Activated CD4-positive, alpha-beta T cell treated with anti-CD3 and anti-CD28 coated beads, Interleukin-2, amount 10 ng/mL, durations not matched to agents 7 days and 5 days (primary cell): ENCODE measurements at regions not wholly inside any gene's neighbourhood (a gene's known extent, or its start where the extent isn't known, plus 50 kb on each side); places are given as distances from the start of the nearest gene placed in this dataset.

ENCODE experiments used
- CTCF ChIA-PET: fragments of 350-600 bp; sonication (Branson Sonifier 250); formaldehyde crosslinking; loops from one replicate; lab custom pipeline; 2021; ENCODE audit warnings: antibody characterized with exemption; lab: Charles Lee
- POLR2A ChIA-PET: fragments of 350-600 bp; sonication (Branson Sonifier 250); formaldehyde crosslinking; loops from one replicate; lab custom pipeline; 2021; ENCODE audit warnings: antibody characterized with exemption; lab: Charles Lee
- DNase-seq: peaks from one replicate; pipeline ENCODE4 v3.0.0-alpha.2; 2020
- H3K27ac Mint-ChIP-seq: one replicate; pipeline ENCODE4 v1.8.0; 2021; ENCODE audit warnings: mild to moderate bottlenecking, moderate library complexity, mixed read lengths
- H3K27me3 Mint-ChIP-seq: one replicate; pipeline ENCODE4 v1.8.0; 2021; ENCODE audit warnings: mixed read lengths
- H3K36me3 Mint-ChIP-seq: one replicate; pipeline ENCODE4 v1.8.0; 2021; ENCODE audit warnings: low read depth, mixed read lengths
- H3K4me1 Mint-ChIP-seq: one replicate; pipeline ENCODE4 v1.8.0; 2021; ENCODE audit warnings: mixed read lengths
- H3K4me3 Mint-ChIP-seq: one replicate; pipeline ENCODE4 v1.8.0; 2021; ENCODE audit warnings: mild to moderate bottlenecking, moderate library complexity, mixed read lengths
- H3K9me3 Mint-ChIP-seq: one replicate; pipeline ENCODE4 v1.8.0; 2021; ENCODE audit warnings: mixed read lengths

DNA sequence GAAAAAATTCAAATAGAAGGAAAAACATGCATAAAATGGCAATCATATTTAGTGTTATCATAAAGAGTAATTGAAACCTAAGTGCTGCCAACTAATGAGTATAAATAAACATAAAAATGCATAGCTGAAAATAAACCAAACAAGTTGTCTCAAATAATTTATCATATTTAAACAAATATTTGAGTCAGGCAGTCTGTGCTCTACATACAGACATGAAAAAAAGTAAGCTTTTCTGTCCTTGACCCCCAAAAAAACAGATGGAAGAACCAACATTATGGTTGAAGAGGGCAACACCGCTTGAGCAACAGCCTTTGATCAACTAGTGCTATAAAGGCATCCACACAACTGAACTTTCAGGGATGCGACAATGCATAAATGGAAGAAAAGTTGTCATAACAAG is 735.1 kb upstream of the MIR17HG start:
- H3K36me3 Mint-ChIP-seq, result no peaks in the 10 kb centered on the region
- CTCF ChIA-PET, result no interaction called here
- no peak overlapping the region for H3K4me3 Mint-ChIP-seq
- POLR2A ChIA-PET, result interaction anchor here (0.5 kb wide), 1 partner anchor 439 kb away, joined by 3 read pairs; no protein-coding TSS in a partner anchor
- H3K9me3 Mint-ChIP-seq, result peaks cover 11% of the 10 kb centered on the region
- no peaks in the 10 kb centered on the region for H3K4me1 Mint-ChIP-seq
- no peaks in the 10 kb centered on the region for H3K27me3 Mint-ChIP-seq
- H3K27ac Mint-ChIP-seq, result no peak overlapping the region
- DNase-seq, result no peak

DNA sequence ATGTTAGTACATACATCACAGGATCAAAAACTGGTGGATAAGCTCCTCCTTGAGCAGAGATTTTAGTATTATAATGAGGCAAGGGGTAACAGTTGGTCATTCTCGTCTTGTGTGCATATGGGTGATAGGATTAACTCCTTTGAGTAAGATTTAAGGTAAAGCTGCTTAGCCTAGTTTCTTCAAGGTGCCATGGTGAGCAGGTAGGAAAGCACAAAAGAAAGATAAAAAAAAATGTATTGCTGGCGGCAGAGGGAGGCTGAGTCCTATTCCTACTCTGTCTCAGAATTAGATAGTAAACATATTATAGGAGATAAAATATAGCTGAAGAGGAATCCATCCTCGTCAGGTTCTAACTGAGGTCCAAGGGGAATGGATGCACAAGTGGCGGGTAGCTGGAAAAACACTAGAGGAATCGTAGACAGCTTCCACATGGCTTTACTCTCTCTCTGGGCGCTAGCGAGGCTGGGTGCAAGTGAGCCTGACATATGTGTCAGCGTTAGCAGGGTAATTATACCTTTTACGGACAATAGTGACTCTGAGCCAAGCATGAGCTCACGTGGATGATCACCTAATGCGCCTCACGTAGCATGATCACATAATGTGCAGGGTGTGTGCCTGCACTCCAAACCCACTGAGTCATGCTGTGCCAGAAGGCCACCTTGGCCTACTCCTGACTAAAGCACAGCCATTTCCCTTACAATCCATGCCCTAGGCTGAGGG is 734.3 kb upstream of the MIR17HG start:
- Mint-ChIP-seq H3K9me3 (peaks cover 11% of the 10 kb centered on the region), H3K4me3 (no peak overlapping the region), H3K36me3 (no peaks in the 10 kb centered on the region), H3K27ac (no peak overlapping the region), H3K4me1 (no peaks in the 10 kb centered on the region), H3K27me3 (no peaks in the 10 kb centered on the region)
- ChIA-PET CTCF (no interaction called here), POLR2A (interaction anchor here (0.5 kb wide), 1 partner anchor 438 kb away, joined by 3 read pairs; no protein-coding TSS in a partner anchor)
- DNase-seq, result no peak

- no peaks in the 10 kb centered on the region for H3K4me1 Mint-ChIP-seq
- peaks cover 11% of the 10 kb centered on the region for H3K9me3 Mint-ChIP-seq
Observed at GRCh38 chr13:90615236-90615635, 732.3 kb upstream of the MIR17HG start.

GRCh38 chr13:90615767-90616166 is 731.7 kb upstream of the MIR17HG start:
- H3K27me3 Mint-ChIP-seq, result no peaks in the 10 kb centered on the region
- no peaks in the 10 kb centered on the region for H3K36me3 Mint-ChIP-seq
- H3K9me3 Mint-ChIP-seq, result peaks cover 11% of the 10 kb centered on the region
- no peak overlapping the region for H3K27ac Mint-ChIP-seq
- no peak for DNase-seq
- H3K4me1 Mint-ChIP-seq, result no peaks in the 10 kb centered on the region
- POLR2A ChIA-PET, result no interaction called here
- H3K4me3 Mint-ChIP-seq, result no peak overlapping the region
- CTCF ChIA-PET, result no interaction called here

More at GRCh38 chr13:90615236-90615635, 732.3 kb upstream of the MIR17HG start:
- Mint-ChIP-seq H3K27ac (no peak overlapping the region), H3K4me3 (no peak overlapping the region), H3K36me3 (no peaks in the 10 kb centered on the region), H3K27me3 (no peaks in the 10 kb centered on the region)
- ChIA-PET CTCF (no interaction called here), POLR2A (no interaction called here)
- no peak for DNase-seq

GRCh38 chr13:90618133-90618532 is 729.4 kb upstream of the MIR17HG start:
- ChIA-PET CTCF (no interaction called here), POLR2A (no interaction called here)
- Mint-ChIP-seq H3K4me1 (no peaks in the 10 kb centered on the region), H3K4me3 (no peak overlapping the region), H3K36me3 (no peaks in the 10 kb centered on the region), H3K27me3 (no peaks in the 10 kb centered on the region), H3K9me3 (peaks cover 8% of the 10 kb centered on the region), H3K27ac (no peak overlapping the region)
- no peak for DNase-seq

DNA sequence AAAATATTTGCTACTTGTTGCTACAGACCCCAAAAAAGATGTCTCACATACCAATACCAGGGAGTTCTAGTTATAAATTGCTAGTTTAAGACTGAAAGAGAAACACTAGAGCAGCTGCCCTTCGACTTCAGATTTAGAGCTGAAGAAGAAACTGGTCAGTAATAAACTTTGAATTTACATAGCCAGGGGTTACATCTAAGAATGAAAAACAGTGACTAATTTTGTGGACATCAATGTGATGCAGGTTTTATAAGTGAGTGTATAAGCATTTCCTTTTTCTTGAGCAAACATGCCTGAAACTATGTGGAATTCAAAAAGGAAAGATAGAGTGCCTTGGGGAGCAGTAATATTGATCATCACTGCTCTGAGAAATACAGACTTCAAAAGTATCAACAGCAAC is 724.9 kb upstream of the MIR17HG start:
- H3K4me3 Mint-ChIP-seq, result no peak overlapping the region
- no peaks in the 10 kb centered on the region for H3K4me1 Mint-ChIP-seq
- no peaks in the 10 kb centered on the region for H3K36me3 Mint-ChIP-seq
- no peak for DNase-seq
- CTCF ChIA-PET, result no interaction called here
- POLR2A ChIA-PET, result no interaction called here
- H3K9me3 Mint-ChIP-seq, result no peaks in the 10 kb centered on the region
- H3K27me3 Mint-ChIP-seq, result no peaks in the 10 kb centered on the region
- no peak overlapping the region for H3K27ac Mint-ChIP-seq

GRCh38 chr13:90623318-90624011 is 724.0 kb upstream of the MIR17HG start:
- Mint-ChIP-seq H3K9me3 (no peaks in the 10 kb centered on the region), H3K36me3 (no peaks in the 10 kb centered on the region), H3K4me3 (no peak overlapping the region), H3K27ac (no peak overlapping the region), H3K27me3 (no peaks in the 10 kb centered on the region), H3K4me1 (no peaks in the 10 kb centered on the region)
- DNase-seq, result no peak
- CTCF ChIA-PET, result no interaction called here
- POLR2A ChIA-PET, result no interaction called here

DNA sequence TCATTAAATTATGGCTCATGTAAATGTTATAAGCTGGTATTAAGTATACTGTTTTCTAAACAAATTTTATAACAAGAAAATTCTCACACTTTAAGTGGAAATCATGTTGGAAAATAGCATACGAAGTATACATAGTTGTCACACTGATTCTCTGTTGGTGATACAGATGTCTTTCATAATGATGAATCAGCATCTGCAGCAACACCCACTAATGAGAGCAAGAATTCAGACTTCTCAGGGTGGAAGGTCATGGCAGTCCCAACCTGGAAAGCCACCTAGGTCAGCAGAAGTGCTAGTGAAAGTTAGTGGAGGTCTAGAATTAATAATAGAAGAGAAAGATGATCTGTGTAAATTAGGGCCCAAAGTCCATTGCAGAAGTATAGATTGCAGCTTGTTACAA is 719.7 kb upstream of the MIR17HG start:
- H3K4me3 Mint-ChIP-seq, result no peak overlapping the region
- H3K27me3 Mint-ChIP-seq, result no peaks in the 10 kb centered on the region

GRCh38 chr13:90628471-90628870 is 719.0 kb upstream of the MIR17HG start:
- CTCF ChIA-PET, result interaction anchor here (0.6 kb wide), 1 partner anchor 193 kb away, joined by 3 read pairs; no protein-coding TSS in a partner anchor
- Mint-ChIP-seq H3K27me3 (no peaks in the 10 kb centered on the region), H3K9me3 (no peaks in the 10 kb centered on the region), H3K4me1 (no peaks in the 10 kb centered on the region), H3K27ac (no peak overlapping the region), H3K4me3 (no peak overlapping the region), H3K36me3 (no peaks in the 10 kb centered on the region)
- DNase-seq, result no peak
- POLR2A ChIA-PET, result no interaction called here

More for the DNA sequence above, 719.7 kb upstream of the MIR17HG start:
- Mint-ChIP-seq H3K36me3 (no peaks in the 10 kb centered on the region), H3K9me3 (no peaks in the 10 kb centered on the region), H3K4me1 (no peaks in the 10 kb centered on the region), H3K27ac (no peak overlapping the region)
- CTCF ChIA-PET, result interaction anchor here (0.6 kb wide), 1 partner anchor 192 kb away, joined by 3 read pairs; no protein-coding TSS in a partner anchor
- POLR2A ChIA-PET, result no interaction called here
- DNase-seq, result no peak

- no peak for DNase-seq
- H3K27me3 Mint-ChIP-seq, result no peaks in the 10 kb centered on the region
- H3K27ac Mint-ChIP-seq, result no peak overlapping the region
- ChIA-PET POLR2A (no interaction called here), CTCF (no interaction called here)
- H3K36me3 Mint-ChIP-seq, result no peaks in the 10 kb centered on the region
- H3K9me3 Mint-ChIP-seq, result no peaks in the 10 kb centered on the region
- no peak overlapping the region for H3K4me3 Mint-ChIP-seq
- no peaks in the 10 kb centered on the region for H3K4me1 Mint-ChIP-seq
Observed at GRCh38 chr13:90630716-90631115, 716.8 kb upstream of the MIR17HG start.

DNA sequence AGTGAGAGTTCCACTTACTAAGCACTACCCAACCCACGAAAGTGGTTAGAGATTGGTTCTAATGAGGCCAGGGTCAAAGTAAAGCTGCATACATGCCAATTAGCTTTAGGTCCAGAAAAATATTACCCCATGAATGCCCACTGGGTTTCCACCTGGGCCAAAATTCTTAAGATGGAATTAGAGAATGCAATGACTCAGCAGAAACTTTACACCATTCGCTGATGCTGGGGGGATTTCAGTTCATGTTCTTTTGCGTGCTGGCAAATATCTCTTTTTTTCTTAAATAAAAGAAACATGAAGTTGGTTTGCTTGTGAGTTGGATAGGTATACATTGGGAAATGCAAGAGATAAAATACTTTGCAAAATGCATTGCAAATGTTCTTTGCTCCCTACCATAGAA is 715.3 kb upstream of the MIR17HG start:
- DNase-seq, result no peak
- POLR2A ChIA-PET, result no interaction called here
- no peaks in the 10 kb centered on the region for H3K27me3 Mint-ChIP-seq
- no peaks in the 10 kb centered on the region for H3K9me3 Mint-ChIP-seq
- no peaks in the 10 kb centered on the region for H3K4me1 Mint-ChIP-seq
- CTCF ChIA-PET, result no interaction called here
- no peaks in the 10 kb centered on the region for H3K36me3 Mint-ChIP-seq
- no peak overlapping the region for H3K27ac Mint-ChIP-seq
- H3K4me3 Mint-ChIP-seq, result no peak overlapping the region

- Mint-ChIP-seq H3K27ac (no peak overlapping the region), H3K27me3 (no peaks in the 10 kb centered on the region), H3K4me3 (no peak overlapping the region), H3K9me3 (no peaks in the 10 kb centered on the region), H3K4me1 (no peaks in the 10 kb centered on the region), H3K36me3 (no peaks in the 10 kb centered on the region)
- ChIA-PET CTCF (no interaction called here), POLR2A (no interaction called here)
- no peak for DNase-seq
Observed at GRCh38 chr13:90633849-90634248, 713.6 kb upstream of the MIR17HG start.

- ChIA-PET CTCF (no interaction called here), POLR2A (no interaction called here)
- H3K9me3 Mint-ChIP-seq, result peaks cover 6% of the 10 kb centered on the region
- no peak overlapping the region for H3K27ac Mint-ChIP-seq
- no peak for DNase-seq
- no peaks in the 10 kb centered on the region for H3K27me3 Mint-ChIP-seq
- H3K4me1 Mint-ChIP-seq, result no peaks in the 10 kb centered on the region
- no peak overlapping the region for H3K4me3 Mint-ChIP-seq
- H3K36me3 Mint-ChIP-seq, result no peaks in the 10 kb centered on the region
Observed at GRCh38 chr13:90640976-90641375, 706.5 kb upstream of the MIR17HG start.
